Prostate gland (tissue), 2 donors: ENCODE measurements at regions not wholly inside any gene's neighbourhood (a gene's known extent, or its start where the extent isn't known, plus 50 kb on each side); places are given as distances from the start of the nearest gene placed in this dataset.
"Not testable (repeated sequence)": the region's sequence is repeated elsewhere in the genome, so short reads cannot be mapped to it uniquely, and the experiment has no call there.

Experiments used
- CTCF ChIP-seq, 4 experiments: fragments of 200-600 bp in 2 of 4; fragments of 450-650 bp in 2 of 4; sonication (generic) in 2 of 4; IDR thresholded peaks; 1 replicate in 3 of 4; 2 replicates in 1 of 4; pipeline ENCODE4 v1.5.1; 2016 to 2019; ENCODE audit warnings: antibody characterized with exemption in 4 of 4, mild to moderate bottlenecking in 2 of 4, moderate library complexity in 2 of 4
- POLR2AphosphoS5 ChIP-seq: sonication (generic); formaldehyde crosslinking; IDR thresholded peaks from one replicate; pipeline ENCODE4 v1.6.1; 2017; ENCODE audit warnings: antibody characterized with exemption

GRCh38 chr7:131823961-131824440 lies 267.6 kb upstream of the PODXL start:
- not testable (repeated sequence) for TF ChIP-seq CTCF (IDR thresholded peaks at IDR 0.05); POLR2AphosphoS5
